K562 (cell line): ENCODE measurements at regions not wholly inside any gene's neighbourhood (a gene's known extent, or its start where the extent isn't known, plus 50 kb on each side); places are given as distances from the start of the nearest gene placed in this dataset.

Experiments
- ATAC-seq: fragments of 200-7000 bp; cut with Tn5 transposase; 3 replicates; pipeline ENCODE4 v1.9.1; 2020; ENCODE audit warnings: moderate library complexity
- BruUV-seq: library from RNA; stranded (reverse); fragments of 400-500 nt; replicated peaks from 2 replicates; lab custom pipeline; 2021; lab: Mats Ljungman, UMichigan
- CTCF ChIA-PET: fragments of 300-600 bp; formaldehyde crosslinking; extraction: SDS; loops from one replicate; lab custom pipeline; 2021; ENCODE audit warnings: low intra/inter-chr PET ratio; lab: Yijun Ruan, JAX
- POLR2A ChIA-PET: fragments of 300-600, 350-650 bp; sonication (Branson Sonifier 250); formaldehyde crosslinking; extraction: SDS; loops from one replicate; lab custom pipeline; 2021; ENCODE audit warnings: antibody characterized with exemption, inconsistent platforms; lab: Yijun Ruan, JAX
- DNase-seq, 4 experiments: peaks; one replicate each; pipeline versions ENCODE4 v3.0.0 to v3.0.0-alpha.2; 2011 to 2018; ENCODE audit warnings: low spot score in 3 of 4, mixed read lengths in 3 of 4; ENCODE audit errors: extremely low read depth in 1 of 4
- FAIRE-seq: peaks from 2 replicates; lab custom pipeline; 2011; peaks lifted over from hg19 to GRCh38; lab: Jason Lieb, UNC
- H2AFZ ChIP-seq: 2 replicates; pipeline ENCODE4 v1.6.0; 2011; ENCODE audit warnings: low read depth, low read length, control low read depth, inconsistent platforms
- H3K27ac ChIP-seq: fragments of 200-600 bp; 3 replicates; pipeline ENCODE4 v1.8.0; 2011; ENCODE audit warnings: low read depth, mild to moderate bottlenecking, control low read depth, inconsistent platforms, low read length, moderate library complexity, mixed read lengths; ENCODE audit errors: extremely low read depth
- H3K27me3 ChIP-seq, 2 experiments: fragments of 300-600 bp in 1 of 2; 2 replicates in 1 of 2; 3 replicates in 1 of 2; pipeline versions ENCODE4 v1.6.0 to v1.8.0; 2011; ENCODE audit warnings: inconsistent platforms in 2 of 2, low read length in 2 of 2, mild to moderate bottlenecking in 1 of 2, mixed read lengths in 1 of 2, moderate library complexity in 1 of 2; ENCODE audit not compliant: control insufficient read depth in 2 of 2, insufficient read depth in 2 of 2
- H3K36me3 ChIP-seq: fragments of 300-600 bp; 3 replicates; pipeline ENCODE4 v1.8.0; 2011; ENCODE audit warnings: mild to moderate bottlenecking, low read length, inconsistent platforms; ENCODE audit not compliant: control insufficient read depth, insufficient read depth
- H3K4me1 ChIP-seq, 2 experiments: fragments of 200-600 bp in 1 of 2; replicated peaks in 1 of 2; 2 replicates in 1 of 2; 3 replicates in 1 of 2; pipeline versions ENCODE4 v1.5.1 to v1.8.0; 2011; ENCODE audit warnings: inconsistent platforms in 2 of 2, low read length in 2 of 2, mild to moderate bottlenecking in 1 of 2, mixed read lengths in 1 of 2, moderate library complexity in 1 of 2; ENCODE audit not compliant: control insufficient read depth in 2 of 2, insufficient read depth in 2 of 2
- H3K4me2 ChIP-seq: 2 replicates; pipeline ENCODE4 v1.6.1; 2011; ENCODE audit warnings: low read length, control low read depth, inconsistent platforms, mixed read lengths; ENCODE audit not compliant: insufficient read depth
- H3K4me3 ChIP-seq: fragments of 200-600 bp; sonication (generic), shearing (Covaris generic); 2 replicates; pipeline ENCODE4 v1.5.1; 2016; ENCODE audit warnings: control low read depth, inconsistent platforms
- H3K79me2 ChIP-seq: fragments of 200-600 bp; 3 replicates; pipeline ENCODE4 v1.8.0; 2011; ENCODE audit warnings: low read length, inconsistent platforms; ENCODE audit not compliant: control insufficient read depth, insufficient read depth
- H3K9ac ChIP-seq, 2 experiments: 2 replicates each; pipeline versions ENCODE4 v1.6.0 to v1.6.1; 2011; ENCODE audit warnings: low read depth in 2 of 2, low read length in 2 of 2, control low read depth in 1 of 2, inconsistent platforms in 1 of 2, mild to moderate bottlenecking in 1 of 2, mixed read lengths in 1 of 2; ENCODE audit not compliant: insufficient read depth in 1 of 2
- H3K9me1 ChIP-seq: one replicate; pipeline ENCODE4 v1.6.0; 2011; ENCODE audit warnings: inconsistent platforms, mild to moderate bottlenecking, low read length, moderate library complexity; ENCODE audit not compliant: control insufficient read depth, insufficient read depth
- H3K9me3 ChIP-seq: replicated peaks from 2 replicates; pipeline ENCODE4 v1.5.1; 2011; ENCODE audit warnings: low read depth, low read length, inconsistent platforms; ENCODE audit not compliant: control insufficient read depth, insufficient read depth
- H4K20me1 ChIP-seq: replicated peaks from 2 replicates; pipeline ENCODE4 v1.6.1; 2011; ENCODE audit warnings: low read length, inconsistent platforms, mixed read lengths; ENCODE audit not compliant: control insufficient read depth, insufficient read depth
- NFIX ChIP-seq: fragments of 250-450 bp; sonication (Bioruptor Pico); IDR thresholded peaks from 2 replicates; pipeline ENCODE4 v1.4.0; 2020; ENCODE audit warnings: low read depth, mild to moderate bottlenecking, moderate library complexity
- PHF8 ChIP-seq: fragments of 200-600 bp; sonication (generic); IDR thresholded peaks from 2 replicates; pipeline ENCODE4 v1.6.1; 2012; ENCODE audit warnings: mixed run types, mild to moderate bottlenecking, inconsistent platforms, low read length, moderate library complexity, borderline replicate concordance
- PURB ChIP-seq: sonication (generic); formaldehyde crosslinking; IDR thresholded peaks from 2 replicates; pipeline ENCODE4 v1.9.0; 2021; ENCODE audit warnings: low read depth, mild to moderate bottlenecking, missing genetic modification reagents
- RNF2 ChIP-seq: sonication (generic); IDR thresholded peaks from 2 replicates; pipeline ENCODE4 v1.6.1; 2016
- SMAD2 ChIP-seq: fragments of 150-350 bp; IDR thresholded peaks from 2 replicates; pipeline ENCODE4 v1.6.1; 2014; ENCODE audit warnings: low read depth, mild to moderate bottlenecking, low read length
- ZNF79 ChIP-seq: fragments of 250-450 bp; sonication (Bioruptor Pico); IDR thresholded peaks from 2 replicates; pipeline ENCODE4 v1.4.0; 2020; ENCODE audit warnings: low read depth, mild to moderate bottlenecking, moderate library complexity
- WGBS: fragments of 100-300 bp; shearing (Covaris generic); methylation state at CpG from one replicate; pipeline ENCODE4 v1.1.6; 2016; ENCODE audit warnings: low coverage, mixed read lengths; ENCODE audit not compliant: insufficient coverage; ENCODE audit errors: missing lambda C conversion rate; 5-methylcytosine and 5-hydroxymethylcytosine counted together
- in situ Hi-C: fragments of 300-500 bp; cut with MboI; formaldehyde crosslinking; loops from 4 replicates; pipeline ENCODE4 v1.15.0; 2018; ENCODE audit warnings: inconsistent platforms, mixed read lengths
- intact Hi-C: fragments of 100-400 bp; cut with micrococcal nuclease; formaldehyde crosslinking; loops from 2 replicates; pipeline ENCODE4 v1.14.2; 2022
- TF ChIP-seq, protein P1 (sequence below): fragments of 450-650 bp; formaldehyde crosslinking; IDR thresholded peaks from 2 replicates; pipeline ENCODE4 v1.4.0; 2020; ENCODE audit warnings: mild to moderate bottlenecking, moderate library complexity

- Histone ChIP-seq H4K20me1 (no peaks in the 10 kb centered on the region), H3K27me3 (peaks cover under 1 to 3% of the 10 kb centered on the region in 2 experiments; a peak in 3 of 5 replicates), H3K9ac (no peak overlapping the region), H3K9me3 (no peaks in the 10 kb centered on the region), H3K27ac (no peak overlapping the region), H3K36me3 (no peaks in the 10 kb centered on the region), H3K4me3 (no peak overlapping the region), H3K79me2 (no peaks in the 10 kb centered on the region), H3K9me1 (no peaks in the 10 kb centered on the region), H3K4me1 (no peaks in the 10 kb centered on the region), H2AFZ (no peak overlapping the region), H3K4me2 (no peak overlapping the region)
- no peak for FAIRE-seq
- POLR2A ChIA-PET: no interaction called here
- intact Hi-C loops: no loop called here
- ATAC-seq: no peak
- no TSS peak for BruUV-seq
- 0% methylated on average over 1 of the region's 1 CpG for WGBS
- CTCF ChIA-PET: interaction anchor here (0.6 kb wide), 1 partner anchor 145 kb away, joined by 4 read pairs; no protein-coding TSS in a partner anchor
- no peak for DNase-seq
- in situ Hi-C loops: no loop called here
- no peak for TF ChIP-seq ZNF79 (CRISPR knock-in tag)
Measured at GRCh38 chr2:65598996-65599395, 166.6 kb upstream of the SPRED2 start.

DNA sequence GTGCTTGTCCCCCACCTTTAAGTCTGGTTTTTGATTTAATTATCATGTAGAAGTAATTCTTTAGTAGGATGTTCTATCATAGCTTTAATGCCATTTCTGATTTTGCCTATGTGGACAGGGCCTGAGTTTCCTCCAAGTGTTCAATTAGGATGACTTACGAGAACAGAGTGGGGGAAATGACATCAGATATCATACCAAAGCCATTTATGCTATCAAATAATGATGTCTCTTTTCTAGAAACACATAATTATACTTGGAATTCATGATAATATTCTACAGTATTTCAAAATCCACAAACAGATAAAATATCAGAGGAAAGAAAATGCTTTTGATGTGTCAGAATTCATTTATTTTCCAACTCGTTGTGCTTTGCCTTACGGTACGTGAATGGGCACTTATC is 165.9 kb upstream of the SPRED2 start:
- intact Hi-C loops: no loop called here

More for the DNA sequence above, 165.9 kb upstream of the SPRED2 start:
- H3K4me3 ChIP-seq: no peak overlapping the region
- H3K36me3 ChIP-seq: no peaks in the 10 kb centered on the region
- DNase-seq (no peak), FAIRE-seq (no peak), ATAC-seq (no peak)
- no TSS peak for BruUV-seq
- H3K4me2 ChIP-seq: no peak overlapping the region
- WGBS: 17% methylated on average over 4 of the region's 4 CpGs
- no peak overlapping the region for H2AFZ ChIP-seq
- H3K4me1 ChIP-seq: no peaks in the 10 kb centered on the region
- in situ Hi-C loops: no loop called here
- no peaks in the 10 kb centered on the region for H3K9me3 ChIP-seq
- ChIA-PET CTCF (no interaction called here), POLR2A (no interaction called here)
- no peak overlapping the region for H3K27ac ChIP-seq
- H3K9ac ChIP-seq: no peak overlapping the region
- peaks cover 0 to 3% of the 10 kb centered on the region in 2 experiments; a peak in 2 of 5 replicates for H3K27me3 ChIP-seq
- no peaks in the 10 kb centered on the region for H3K79me2 ChIP-seq
- no peak for TF ChIP-seq SMAD2
- no peak for TF ChIP-seq PHF8
- no peak for TF ChIP-seq PURB (CRISPR knock-in tag)
- TF ChIP-seq RNF2: no peak
- TF ChIP-seq, protein P1, sequence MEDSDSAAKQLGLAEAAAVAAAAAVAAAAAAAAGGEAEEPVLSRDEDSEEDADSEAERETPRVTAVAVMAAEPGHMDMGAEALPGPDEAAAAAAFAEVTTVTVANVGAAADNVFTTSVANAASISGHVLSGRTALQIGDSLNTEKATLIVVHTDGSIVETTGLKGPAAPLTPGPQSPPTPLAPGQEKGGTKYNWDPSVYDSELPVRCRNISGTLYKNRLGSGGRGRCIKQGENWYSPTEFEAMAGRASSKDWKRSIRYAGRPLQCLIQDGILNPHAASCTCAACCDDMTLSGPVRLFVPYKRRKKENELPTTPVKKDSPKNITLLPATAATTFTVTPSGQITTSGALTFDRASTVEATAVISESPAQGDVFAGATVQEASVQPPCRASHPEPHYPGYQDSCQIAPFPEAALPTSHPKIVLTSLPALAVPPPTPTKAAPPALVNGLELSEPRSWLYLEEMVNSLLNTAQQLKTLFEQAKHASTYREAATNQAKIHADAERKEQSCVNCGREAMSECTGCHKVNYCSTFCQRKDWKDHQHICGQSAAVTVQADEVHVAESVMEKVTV: no peak
- TF ChIP-seq NFIX (CRISPR knock-in tag): no peak
- H4K20me1 ChIP-seq: no peaks in the 10 kb centered on the region
- no peaks in the 10 kb centered on the region for H3K9me1 ChIP-seq
